HG02884 (cell line): ENCODE measurements at regions not wholly inside any gene's neighbourhood (a gene's known extent, or its start where the extent isn't known, plus 50 kb on each side); places are given as distances from the start of the nearest gene placed in this dataset.
"Not testable (repeated sequence)": the region's sequence is repeated elsewhere in the genome, so short reads cannot be mapped to it uniquely, and the experiment has no call there.

Source experiments
- ATAC-seq: cut with Tn5 transposase; IDR thresholded peaks from one replicate; pipeline ENCODE4 v1.9.1; 2021; ENCODE audit warnings: mild to moderate bottlenecking, moderate library complexity; ENCODE audit not compliant: unreplicated experiment

DNA sequence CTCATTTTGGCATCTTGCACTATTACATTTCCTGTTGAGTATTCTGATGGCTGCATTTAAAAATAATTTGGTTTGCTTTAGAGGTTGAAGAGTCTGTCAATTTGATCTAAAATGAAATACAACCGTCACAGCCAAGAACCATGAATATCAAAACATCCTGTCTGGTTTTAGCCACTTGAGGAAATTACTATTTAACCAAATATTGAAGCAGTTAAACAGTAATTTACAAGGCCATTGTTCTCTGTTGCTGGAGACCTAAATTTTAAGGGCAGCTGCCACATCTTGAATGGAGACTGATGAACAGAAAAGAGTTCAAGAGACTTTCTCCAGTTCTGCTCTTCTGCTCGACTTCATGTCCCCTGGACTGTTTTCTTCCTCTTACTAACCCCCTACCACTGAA lies 549.4 kb downstream of the LRRC70 start:
- ATAC-seq: no peak

DNA sequence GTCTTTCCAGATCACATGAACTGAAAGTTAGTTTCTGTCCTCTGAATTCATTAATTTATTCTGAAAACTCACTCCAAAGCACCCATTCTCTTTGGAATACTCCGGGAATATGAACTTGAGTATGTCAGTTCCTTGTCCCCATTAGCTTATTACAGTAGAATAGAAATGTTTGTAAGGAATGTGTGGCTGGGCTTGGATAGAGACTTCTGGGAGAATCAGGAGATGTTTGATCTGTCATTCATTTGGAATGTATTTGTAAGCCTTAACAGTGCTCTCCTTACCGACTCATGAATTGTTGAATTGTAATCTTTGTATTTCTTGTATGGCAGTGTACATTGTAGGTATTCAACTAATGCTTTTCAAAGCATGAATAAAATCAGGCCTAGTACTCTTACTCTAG lies 548.4 kb downstream of the LRRC70 start:
- no peak for ATAC-seq

DNA sequence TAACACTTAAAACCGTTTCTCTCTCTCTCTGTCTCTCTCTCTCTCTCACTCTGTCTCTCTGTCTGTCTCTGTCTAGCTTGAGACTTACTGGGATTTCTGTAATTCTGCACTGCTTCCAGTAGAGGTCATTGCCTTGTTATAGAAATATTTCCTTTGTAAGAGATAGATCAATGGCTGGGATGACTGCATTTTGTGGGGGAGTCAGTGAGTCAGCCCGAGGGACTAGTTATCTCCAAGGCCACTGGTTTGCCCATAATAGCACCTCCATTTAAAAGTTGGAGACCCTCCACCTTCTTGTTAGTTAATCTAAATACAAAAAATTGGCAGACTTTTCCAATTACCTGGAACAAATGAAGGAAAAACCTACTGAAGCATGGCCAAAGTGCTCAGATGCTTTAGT lies 547.2 kb downstream of the LRRC70 start:
- peak; percentile 82 for ATAC-seq

DNA sequence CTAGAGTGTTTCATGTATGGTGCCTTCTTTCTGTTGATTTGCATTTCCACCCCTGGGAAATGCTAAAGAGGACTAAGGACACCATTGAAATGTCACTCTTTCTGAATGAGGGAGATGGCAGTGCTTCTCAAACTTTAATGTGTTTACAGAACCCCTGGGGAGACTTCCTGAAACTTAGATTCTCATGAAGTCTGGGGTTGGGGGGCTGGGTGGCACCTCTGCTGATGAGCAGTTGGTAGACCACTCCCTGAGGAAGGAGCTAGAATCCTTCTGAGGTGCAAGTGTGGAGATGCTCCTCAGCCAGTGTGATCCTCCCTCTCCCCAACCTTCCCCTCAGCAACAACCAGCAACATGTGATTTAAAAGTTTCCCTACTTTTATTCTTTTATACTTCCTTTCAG lies 546.8 kb downstream of the LRRC70 start:
- no peak for ATAC-seq

GRCh38 chr5:63124266-63124665 lies 545.6 kb downstream of the LRRC70 start:
- ATAC-seq: no peak

DNA sequence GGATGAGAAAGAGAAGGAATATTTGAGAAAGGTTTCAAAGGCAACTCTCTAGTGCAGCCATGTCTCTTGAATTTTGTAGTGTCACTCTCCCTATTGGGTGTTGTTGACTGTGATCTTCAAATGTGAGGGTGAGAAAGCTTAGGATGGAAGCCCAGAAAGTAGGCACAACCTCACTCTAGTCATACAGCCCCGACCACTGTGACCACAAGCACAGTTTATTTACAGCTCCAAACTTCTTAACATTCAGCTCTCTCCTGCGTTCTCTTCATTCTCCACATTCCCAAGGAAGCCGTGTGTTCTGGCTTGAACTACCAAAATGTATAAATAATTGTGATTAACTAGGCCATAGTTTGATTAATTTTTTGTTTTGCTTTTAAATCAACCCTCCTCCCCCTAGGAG lies 542.9 kb downstream of the LRRC70 start:
- no peak for ATAC-seq

- no peak for ATAC-seq
These were observed 539.6 kb downstream of the LRRC70 start for GRCh38 chr5:63118221-63118620.

- no peak for ATAC-seq
These were observed 533.3 kb downstream of the LRRC70 start for GRCh38 chr5:63111891-63112290.

DNA sequence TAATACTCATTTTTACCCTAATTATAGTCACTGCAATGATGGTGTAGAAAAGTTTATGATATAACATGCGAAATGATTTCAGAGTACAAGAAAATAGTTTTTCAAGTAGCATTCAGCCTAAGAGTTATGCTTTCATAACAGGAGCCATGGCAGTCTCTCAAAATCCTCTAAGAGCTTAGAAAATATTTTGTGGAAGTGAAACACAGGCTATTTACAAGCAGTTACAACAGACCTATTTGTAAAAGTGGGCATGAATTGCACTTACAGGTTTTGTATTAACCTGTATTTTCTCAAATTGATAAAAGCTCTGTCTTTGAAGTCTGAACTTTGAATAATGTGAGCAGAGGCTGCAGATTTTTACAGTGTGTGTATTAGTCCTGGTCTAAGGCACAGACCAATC lies 523.3 kb downstream of the LRRC70 start:
- no peak for ATAC-seq

GRCh38 chr5:63097286-63097685 lies 518.7 kb downstream of the LRRC70 start:
- ATAC-seq: no peak

DNA sequence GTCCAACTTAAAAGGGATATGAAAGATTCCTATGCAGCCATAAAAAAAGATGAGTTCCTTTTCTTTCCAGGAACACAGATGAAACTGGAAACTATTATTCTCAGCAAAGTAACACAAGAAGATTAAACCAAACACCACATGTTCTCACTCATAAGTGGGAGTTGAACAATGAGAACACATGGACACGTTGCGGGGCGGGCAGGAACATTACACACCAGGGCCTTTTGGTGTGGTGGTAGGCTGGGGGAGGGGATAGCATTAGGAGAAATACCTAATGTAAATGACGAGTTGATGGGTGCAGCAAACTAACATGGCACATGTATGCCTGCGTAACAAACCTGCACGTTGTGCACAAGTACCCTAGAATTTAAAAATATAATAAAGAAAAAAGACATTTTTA lies 516.1 kb downstream of the LRRC70 start:
- no peak for ATAC-seq

DNA sequence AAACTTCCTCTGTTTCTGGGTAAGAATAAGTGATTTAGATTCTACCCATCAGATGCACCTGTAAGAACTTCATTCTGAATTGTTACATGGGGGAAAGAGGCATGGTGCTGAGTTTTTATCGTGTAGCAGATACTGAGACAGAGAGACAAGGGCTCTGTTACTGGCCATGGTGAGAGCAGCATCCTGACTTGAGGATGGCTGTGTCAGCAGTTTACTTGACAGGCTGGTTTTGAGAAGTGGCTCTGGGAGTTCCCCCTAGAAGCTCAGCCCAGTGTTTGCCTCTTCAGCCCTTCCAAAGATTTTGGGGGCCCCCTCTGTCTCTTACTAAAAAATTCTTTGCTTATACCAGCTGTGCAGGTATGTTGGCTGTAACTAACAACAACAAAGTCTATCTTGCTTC lies 510.5 kb downstream of the LRRC70 start:
- ATAC-seq: no peak

DNA sequence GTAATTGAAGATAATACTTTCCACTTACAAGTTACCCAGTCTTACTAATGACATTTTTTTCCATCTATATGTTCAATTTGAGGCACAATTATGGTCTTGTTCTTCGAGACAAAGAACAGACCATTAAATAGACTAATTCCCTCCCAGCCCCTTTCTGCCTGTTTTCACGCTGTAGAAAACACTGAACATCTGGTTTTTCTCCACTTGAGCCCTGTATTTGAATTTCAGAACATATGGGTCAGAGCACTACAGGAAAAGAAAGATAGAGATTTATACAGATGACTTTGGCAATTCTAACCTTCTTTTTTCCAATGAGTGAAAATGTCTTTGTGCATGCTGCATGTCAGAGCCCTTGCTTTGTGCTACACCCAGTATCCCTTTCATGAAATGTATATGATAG lies 506.9 kb downstream of the LRRC70 start:
- no peak for ATAC-seq

DNA sequence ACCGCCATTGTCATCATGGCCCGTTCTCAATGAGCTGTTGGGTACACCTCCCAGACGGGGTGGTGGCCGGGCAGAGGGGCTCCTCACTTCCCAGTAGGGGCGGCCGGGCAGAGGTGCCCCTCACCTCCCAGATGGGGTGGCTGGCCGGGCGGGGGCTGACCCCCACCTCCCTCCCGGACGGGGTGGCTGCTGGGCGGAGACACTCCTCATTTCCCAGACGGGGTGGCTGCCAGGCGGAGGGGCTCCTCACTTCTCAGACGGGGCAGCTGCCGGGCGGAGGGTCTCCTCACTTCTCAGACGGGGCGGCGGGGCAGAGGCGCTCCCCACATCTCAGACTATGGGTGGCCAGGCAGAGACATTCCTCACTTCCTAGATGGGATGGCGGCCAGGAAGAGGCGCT lies 505.1 kb downstream of the LRRC70 start:
- ATAC-seq: not testable (repeated sequence)

DNA sequence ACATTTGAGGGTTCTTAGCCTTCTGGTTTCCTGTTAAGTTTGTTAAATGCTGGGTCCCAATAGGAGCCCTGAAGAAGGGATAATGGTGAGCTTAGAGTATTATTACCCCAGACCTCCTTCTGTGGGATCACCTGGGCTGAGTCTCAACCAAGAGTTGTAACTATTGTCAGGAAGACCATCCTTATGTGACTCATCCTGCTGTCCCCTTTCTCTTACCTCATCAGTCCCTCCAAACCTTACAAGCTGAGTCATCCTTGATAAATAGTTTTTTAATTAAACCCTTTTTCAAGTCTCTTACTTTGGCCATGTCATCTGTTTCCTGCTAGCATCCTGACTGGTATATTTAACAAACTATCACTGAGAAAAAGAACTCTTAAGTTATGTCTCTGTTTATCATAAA lies 502.8 kb downstream of the LRRC70 start:
- no peak for ATAC-seq

- ATAC-seq: no peak
These were observed 491.4 kb downstream of the LRRC70 start for GRCh38 chr5:63070001-63070400.

DNA sequence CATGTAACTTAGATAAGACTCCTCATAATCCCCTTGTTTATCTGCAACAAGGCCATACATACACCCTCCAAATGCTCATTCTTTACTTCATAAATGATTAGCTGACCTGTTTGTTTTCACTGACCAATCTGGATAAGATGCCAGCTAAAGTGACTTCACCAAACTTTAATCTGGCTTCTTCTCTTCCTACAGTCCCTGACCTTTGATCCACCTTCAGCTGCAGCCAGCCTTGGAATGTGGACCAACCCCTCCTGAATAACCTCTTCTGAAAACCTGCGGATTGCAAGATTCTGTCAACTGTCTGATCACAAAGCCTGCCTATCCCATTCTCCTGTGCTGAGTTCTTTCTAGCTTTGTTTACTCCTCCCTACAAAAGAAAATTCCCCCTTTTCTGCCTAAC lies 476.8 kb downstream of the LRRC70 start:
- no peak for ATAC-seq

DNA sequence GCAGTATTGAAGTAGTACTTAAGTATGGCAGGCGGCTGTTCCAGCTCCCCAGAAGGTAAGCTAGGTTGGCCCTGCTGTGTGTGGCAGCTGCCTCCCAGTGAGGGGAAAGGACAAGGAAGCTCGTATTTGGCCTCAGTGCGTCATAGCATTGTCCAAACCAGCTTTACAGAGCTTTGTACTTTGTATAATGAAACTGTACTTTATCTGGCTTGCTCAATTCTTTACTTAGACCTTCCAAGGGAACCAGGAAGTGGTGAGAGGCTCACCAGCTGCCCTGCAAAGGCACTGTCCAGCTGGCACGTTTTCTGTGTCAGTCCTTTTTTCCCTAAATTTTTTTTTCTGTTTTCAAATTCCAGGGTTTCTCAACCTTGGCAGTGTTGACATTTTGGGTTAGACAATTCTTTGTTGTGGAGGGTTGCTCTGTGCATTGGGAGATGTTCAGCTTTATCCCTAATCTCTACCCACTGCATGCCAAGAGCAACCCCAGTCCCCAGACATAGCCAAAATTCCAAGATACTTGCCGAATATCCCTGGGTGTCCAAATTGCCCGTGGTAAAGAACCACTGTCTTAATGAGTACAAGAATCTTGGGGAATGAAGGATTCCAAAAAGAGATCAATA lies 474.5 kb downstream of the LRRC70 start:
- no peak for ATAC-seq

- no peak for ATAC-seq
These were observed 472.3 kb downstream of the LRRC70 start for GRCh38 chr5:63050916-63051315.

DNA sequence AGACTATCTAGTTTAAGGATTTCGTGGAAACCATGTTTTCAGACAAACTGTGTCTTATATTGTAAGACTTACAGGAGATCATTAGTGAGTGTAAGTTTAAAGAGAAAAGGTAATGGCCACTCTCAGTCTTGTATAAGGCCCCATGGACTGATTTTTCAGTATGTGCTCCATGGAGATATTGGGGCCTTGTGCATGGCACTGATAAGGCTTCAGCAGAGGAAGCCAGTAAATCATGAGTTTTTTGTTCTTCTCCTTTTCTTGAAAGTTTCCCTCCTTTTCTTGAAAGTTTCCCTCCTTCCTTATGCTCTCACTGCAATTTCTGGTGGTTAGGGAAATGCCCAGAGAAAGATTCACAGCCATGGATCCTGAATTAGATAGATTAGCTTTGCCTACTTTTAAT lies 471.3 kb downstream of the LRRC70 start:
- no peak for ATAC-seq

GRCh38 chr5:63043792-63044191 lies 465.2 kb downstream of the LRRC70 start:
- no peak for ATAC-seq

DNA sequence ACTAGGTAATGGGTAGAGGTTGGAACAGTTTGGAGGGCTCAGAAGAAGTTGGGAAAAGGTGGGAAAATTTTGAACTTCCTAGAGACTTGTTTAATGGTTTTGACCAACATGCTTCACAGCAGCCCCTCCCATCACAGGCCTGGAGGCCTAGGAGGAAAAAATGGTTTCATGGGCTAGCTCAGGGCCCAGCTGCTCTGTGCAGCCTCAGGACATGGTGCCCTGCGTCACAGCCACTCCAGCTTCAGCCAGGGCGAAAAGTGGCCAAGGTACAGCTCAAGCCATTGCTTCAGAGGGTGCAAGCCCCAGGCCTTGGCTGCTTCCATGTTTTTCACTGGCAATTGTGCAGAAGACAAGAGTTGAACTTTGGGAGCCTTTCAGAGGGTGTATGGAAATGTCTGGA lies 453.7 kb downstream of the LRRC70 start:
- ATAC-seq: no peak

DNA sequence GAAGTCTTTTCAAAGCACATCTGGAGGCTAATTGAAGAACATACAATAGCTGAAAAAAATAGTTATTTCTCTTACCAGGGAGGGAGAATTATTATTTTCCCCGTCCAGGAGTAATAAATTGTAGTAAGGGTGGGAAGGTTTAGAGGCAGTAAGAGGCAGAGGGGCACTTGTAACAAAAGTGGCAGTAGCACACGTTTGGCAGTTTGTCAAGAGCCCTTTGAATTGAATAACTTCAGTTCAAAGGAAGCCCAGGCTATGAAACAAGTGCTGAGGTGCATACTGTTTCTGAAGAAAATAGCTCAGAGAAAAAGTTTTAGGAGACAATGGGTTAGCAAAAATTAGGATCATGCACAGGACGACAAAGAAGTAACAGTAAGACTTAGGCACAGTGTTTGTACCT lies 451.3 kb downstream of the LRRC70 start:
- no peak for ATAC-seq

- no peak for ATAC-seq
These were observed 447.1 kb downstream of the LRRC70 start for GRCh38 chr5:63025679-63026078.
